GM12873 (cell line): ENCODE measurements at regions not wholly inside any gene's neighbourhood (a gene's known extent, or its start where the extent isn't known, plus 50 kb on each side); places are given as distances from the start of the nearest gene placed in this dataset.

Experiments used
- CTCF ChIP-seq: IDR thresholded peaks from 2 replicates; pipeline ENCODE4 v1.5.1; 2012; ENCODE audit warnings: low read depth, mild to moderate bottlenecking, moderate library complexity, low read length, control low read depth; ENCODE audit not compliant: insufficient read depth; ENCODE audit errors: missing control alignments

DNA sequence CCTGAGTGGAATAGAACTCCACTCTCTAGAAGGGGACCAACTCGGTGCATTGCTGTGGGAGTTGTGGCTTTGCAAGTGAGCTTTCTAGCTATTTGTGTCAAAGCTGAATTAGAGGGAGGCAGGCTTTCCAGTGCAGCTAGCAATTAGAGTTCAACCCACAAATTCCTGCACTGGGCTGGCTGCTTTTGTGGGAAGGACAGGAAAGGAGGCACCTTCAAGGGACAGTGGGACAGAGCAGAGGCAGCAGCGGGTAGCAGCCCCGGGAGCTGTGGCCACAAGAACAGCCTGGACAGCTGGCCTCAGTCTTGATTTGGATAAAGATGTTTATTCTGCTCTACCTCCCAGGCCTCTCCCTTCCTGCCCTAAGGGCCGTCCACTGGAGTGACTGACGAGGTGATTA lies 83.7 kb upstream of the SLIT3 start:
- TF ChIP-seq CTCF = no peak

- no peak for TF ChIP-seq CTCF
Observed at GRCh38 chr5:169374761-169375160, 73.8 kb upstream of the SLIT3 start.

DNA sequence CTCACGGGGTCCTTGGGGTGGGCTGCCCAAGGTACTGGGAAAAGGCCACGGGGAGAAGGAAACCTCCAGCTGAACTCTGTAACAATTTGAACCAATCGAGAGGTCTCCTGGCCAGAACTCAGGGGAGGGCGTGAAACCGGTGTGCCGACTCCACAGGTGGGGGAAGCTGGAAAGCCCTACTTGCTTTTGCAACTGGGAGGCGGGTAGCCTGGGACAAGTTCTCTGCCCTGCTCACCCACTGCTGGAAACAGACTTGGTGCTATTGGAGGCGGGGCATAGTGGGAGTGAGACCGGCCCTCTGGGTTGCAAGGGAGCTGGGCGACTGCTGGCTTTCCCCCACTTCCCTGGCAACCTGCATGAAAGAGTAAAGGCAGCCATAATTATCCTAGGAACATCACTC lies 73.2 kb upstream of the SLIT3 start:
- TF ChIP-seq CTCF = no peak

- TF ChIP-seq CTCF = no peak
Observed at GRCh38 chr5:169369130-169369529, 68.2 kb upstream of the SLIT3 start.

DNA sequence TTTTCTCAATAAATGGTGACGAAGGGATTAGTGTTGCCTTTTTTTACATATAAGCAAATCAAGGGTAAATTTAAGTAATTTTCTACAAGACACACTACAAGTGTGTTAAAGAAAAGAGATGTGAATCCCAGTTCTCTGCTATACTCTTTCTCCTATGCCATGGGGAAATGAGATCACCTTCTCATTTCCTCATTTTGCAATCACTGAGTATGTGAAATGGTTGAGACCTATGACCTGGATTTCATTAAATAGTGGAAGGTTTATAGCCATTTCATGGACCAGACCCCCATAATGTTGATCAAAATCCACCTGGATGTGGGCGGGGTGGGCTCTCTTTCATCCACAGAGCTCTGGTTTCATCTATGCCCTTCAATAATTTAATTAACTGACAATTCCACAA lies 66.9 kb upstream of the SLIT3 start:
- TF ChIP-seq CTCF = no peak

DNA sequence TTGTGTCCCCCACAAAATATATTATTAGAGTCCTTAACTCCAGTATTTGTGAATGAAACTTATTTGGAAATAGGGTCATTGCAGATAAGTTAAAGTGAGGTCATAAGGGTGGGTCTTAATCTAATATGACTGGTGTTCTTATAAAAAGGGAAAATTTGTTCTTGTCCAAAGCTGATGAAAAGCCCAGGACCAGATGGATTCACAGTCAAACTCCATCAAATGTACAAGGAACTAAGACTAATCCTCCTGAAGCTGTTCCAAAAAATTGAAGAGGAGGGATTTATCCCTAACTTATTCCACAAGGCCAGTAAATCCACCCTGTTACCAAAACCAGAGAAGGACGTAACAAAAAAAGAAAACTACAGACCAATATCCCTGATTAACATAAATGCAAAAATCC lies 56.4 kb upstream of the SLIT3 start:
- TF ChIP-seq CTCF = no peak

DNA sequence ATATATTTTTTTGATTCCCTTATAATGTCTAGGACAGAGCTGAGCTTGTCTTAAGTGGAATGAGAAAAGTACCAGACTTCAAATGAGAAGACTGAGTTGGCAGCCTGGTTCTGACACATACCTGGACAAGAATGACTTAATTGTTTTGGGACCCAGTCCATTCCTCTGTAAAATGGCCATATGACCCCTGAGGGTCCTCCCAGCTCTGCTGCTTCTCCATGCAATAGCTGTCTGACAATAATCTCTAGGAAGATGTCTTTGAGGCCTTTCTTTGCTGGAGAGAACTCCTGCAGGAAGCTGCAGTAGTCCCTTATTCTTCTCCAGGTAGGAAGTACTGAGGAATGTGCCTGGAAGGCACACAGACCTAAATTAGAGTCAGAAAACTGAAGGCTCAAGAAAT lies 55.9 kb upstream of the SLIT3 start:
- TF ChIP-seq CTCF = no peak

- no peak for TF ChIP-seq CTCF
Observed at GRCh38 chr5:169356181-169356580, 55.2 kb upstream of the SLIT3 start.
